ENCODE measurements at regions not wholly inside any gene's neighbourhood (a gene's known extent, or its start where the extent isn't known, plus 50 kb on each side); places are given as distances from the start of the nearest gene placed in this dataset.

- DNase-seq, result no peak
These were observed 128.2 kb upstream of the COX10 start for GRCh38 chr17:13940858-13941665.

- no peak for DNase-seq
These were observed 127.5 kb upstream of the COX10 start for GRCh38 chr17:13941781-13942180.

GRCh38 chr17:13943909-13944308 lies 125.4 kb upstream of the COX10 start:
- DNase-seq, result no peak

- DNase-seq, result no peak
These were observed 121.8 kb upstream of the COX10 start for GRCh38 chr17:13947499-13947898.

- no peak for DNase-seq
These were observed 117.1 kb upstream of the COX10 start for GRCh38 chr17:13952009-13952750.

- DNase-seq, result no peak
These were observed 115.5 kb upstream of the COX10 start for GRCh38 chr17:13953841-13954240.

- no peak for DNase-seq
These were observed 111.7 kb upstream of the COX10 start for GRCh38 chr17:13957636-13958035.

- no peak for DNase-seq
These were observed 110.5 kb upstream of the COX10 start for GRCh38 chr17:13958773-13959172.

GRCh38 chr17:13961265-13961664 lies 108.0 kb upstream of the COX10 start:
- DNase-seq, result no peak

GRCh38 chr17:13962716-13963240 lies 106.5 kb upstream of the COX10 start:
- no peak for DNase-seq

- no peak for DNase-seq
These were observed 101.9 kb upstream of the COX10 start for GRCh38 chr17:13967416-13967815.

GRCh38 chr17:13970531-13970930 lies 98.8 kb upstream of the COX10 start:
- DNase-seq, result no peak

- no peak for DNase-seq
These were observed 95.2 kb upstream of the COX10 start for GRCh38 chr17:13973960-13974651.

GRCh38 chr17:13977837-13978236 lies 91.5 kb upstream of the COX10 start:
- no peak for DNase-seq

- no peak for DNase-seq
These were observed 90.8 kb upstream of the COX10 start for GRCh38 chr17:13978478-13978877.

GRCh38 chr17:13981881-13982280 lies 87.4 kb upstream of the COX10 start:
- DNase-seq, result no peak

GRCh38 chr17:13984956-13985355 lies 84.3 kb upstream of the COX10 start:
- DNase-seq, result no peak

- no peak for DNase-seq
These were observed 82.4 kb upstream of the COX10 start for GRCh38 chr17:13986855-13987254.

GRCh38 chr17:13989138-13989537 lies 80.2 kb upstream of the COX10 start:
- DNase-seq, result no peak

- no peak for DNase-seq
These were observed 76.2 kb upstream of the COX10 start for GRCh38 chr17:13993106-13993505.

- no peak for DNase-seq
These were observed 75.3 kb upstream of the COX10 start for GRCh38 chr17:13994050-13994449.

GRCh38 chr17:13995856-13996271 lies 73.4 kb upstream of the COX10 start:
- DNase-seq, result no peak

GRCh38 chr17:13996276-13996675 lies 73.0 kb upstream of the COX10 start:
- no peak for DNase-seq
